SK-MEL-5 (cell line): ENCODE measurements at regions not wholly inside any gene's neighbourhood (a gene's known extent, or its start where the extent isn't known, plus 50 kb on each side); places are given as distances from the start of the nearest gene placed in this dataset.
A peak's percentile ranks its signal among the peaks of the same experiment; 100 is the strongest.
"Not testable (repeated sequence)": the region's sequence is repeated elsewhere in the genome, so short reads cannot be mapped to it uniquely, and the experiment has no call there.

Experiments
- DNase-seq: peaks from one replicate; pipeline ENCODE4 v3.0.0-alpha.2; 2016; ENCODE audit warnings: low read depth, low spot score
- in situ Hi-C: cut with HindIII; loops from 2 replicates; pipeline ENCODE4 v1.10.0; 2016; ENCODE audit warnings: low sequenced_read_pairs, high pct_unique_total_duplicates, low pct_unique_long_range_greater_than_20kb

DNA sequence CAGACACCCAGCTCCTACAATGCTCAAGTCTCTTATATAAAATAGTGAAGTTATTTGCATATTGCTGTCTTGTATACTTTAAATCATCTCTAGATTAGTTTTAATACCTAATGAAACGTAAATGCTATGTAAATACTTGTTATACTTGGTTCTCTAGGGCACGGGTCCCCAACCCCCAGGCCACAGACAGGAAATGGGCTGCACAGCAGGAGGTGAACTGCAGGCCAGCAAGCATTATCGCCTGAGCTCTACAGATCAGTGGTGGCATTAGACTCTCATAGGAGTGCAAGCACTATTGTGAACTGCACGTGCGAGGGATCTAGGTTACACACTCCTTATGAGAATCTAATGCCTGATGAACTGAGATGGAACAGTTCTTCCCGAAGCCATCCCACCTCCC, 395.9 kb upstream of the EMCN start:
- no peak for DNase-seq
- in situ Hi-C loops: no loop called here

DNA sequence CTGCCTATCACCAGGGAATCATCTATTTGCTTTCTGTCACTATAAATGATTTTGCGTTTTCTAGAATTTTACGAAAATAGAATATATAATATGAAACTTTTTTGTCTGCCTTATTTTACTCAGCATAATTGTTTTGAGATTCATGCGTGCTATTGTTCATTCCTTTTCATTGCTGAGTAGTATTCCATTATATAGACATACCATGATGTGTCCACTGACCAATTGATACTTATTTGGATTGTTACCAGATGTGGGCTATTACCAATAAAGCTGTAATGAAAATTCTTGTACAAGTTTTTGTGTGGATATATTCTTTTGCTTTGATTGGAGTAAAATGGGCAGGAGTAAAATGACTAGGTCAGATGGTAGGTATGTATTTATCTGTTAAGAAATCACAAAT, 390.7 kb upstream of the EMCN start:
- DNase-seq: no peak
- in situ Hi-C loops: no loop called here

DNA sequence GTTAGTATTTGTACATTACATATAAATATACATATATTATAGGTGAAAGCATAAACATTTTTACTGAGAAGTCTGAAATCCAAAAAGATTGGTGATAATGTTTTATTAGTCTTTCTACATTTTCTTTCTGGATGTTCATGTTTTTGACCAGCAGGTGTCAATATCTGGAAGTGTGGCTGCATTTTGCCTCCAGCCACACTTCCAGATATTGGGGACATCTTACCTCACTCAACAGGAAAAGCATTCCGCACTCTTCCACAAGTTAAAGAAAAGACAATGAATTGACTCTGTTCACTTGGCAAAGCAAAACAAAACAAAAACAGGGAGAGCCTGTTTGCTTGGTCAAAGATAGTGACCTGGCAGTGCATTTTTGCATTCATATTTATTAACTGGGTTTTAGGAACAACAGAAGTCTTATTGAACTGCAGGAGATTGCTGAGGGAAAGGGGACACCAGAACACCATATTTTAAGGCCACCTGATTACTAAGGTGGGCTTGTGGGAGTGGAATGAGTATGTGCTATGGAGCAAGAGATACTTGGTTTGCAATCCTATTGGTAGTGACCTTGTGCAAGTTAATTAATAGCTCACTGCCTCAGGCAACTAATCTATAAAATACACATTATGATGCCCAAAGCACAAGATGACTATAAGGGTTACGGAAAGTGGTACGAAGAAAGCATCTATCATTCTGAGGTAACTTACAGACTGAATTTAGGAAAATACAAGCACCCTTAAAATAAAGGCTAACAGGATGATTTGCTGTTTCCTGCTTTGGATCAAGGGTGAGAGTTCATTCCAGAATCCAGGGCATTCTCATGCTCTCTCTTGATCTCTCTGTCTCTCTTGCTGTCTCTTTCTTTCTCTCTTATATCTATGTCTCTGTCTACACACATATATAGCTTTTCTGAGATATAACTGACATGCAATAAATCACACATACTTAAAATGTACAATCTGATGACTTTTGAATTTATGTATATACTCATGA, 389.9 kb upstream of the EMCN start:
- peak; percentile 27 for DNase-seq
- in situ Hi-C loops: no loop called here

DNA sequence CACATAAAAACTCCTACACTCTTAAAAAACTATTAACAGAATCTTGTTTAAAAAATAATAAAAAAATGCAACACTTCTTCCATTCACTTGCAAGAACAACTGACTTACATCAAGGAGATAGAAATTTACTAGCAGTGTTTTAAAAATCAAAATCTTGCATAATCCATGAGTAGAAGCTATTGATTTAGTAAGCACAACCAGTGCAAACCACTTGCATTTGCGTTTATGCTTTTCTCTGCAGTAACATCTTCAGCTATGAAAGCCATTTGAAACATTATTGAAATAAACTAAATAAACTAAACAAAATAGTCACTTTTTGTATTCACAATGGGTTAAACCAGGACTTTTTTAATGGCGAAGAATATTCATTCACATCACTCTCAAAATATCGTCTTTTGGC, 389.2 kb upstream of the EMCN start:
- no peak for DNase-seq
- in situ Hi-C loops: no loop called here

DNA sequence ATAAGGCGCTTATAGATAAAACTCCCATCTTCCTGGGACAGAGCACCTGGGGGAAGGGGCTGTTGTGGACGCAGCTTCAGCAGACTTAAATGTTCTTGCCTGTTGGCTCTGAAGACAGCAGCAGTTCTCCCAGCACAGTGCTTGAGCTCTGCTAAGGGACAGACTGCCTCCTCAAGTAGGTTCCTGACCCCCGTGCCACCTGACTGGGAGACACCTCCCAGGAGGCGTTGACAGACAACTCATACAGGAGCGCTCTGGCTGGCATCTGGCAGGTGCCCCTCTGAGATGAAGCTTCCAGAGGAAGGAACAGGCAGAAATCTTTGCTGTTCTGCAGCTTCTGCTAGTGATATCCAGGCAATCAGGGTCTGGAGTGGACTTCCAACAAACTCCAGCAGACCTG, 383.1 kb upstream of the EMCN start:
- in situ Hi-C loops, DNase-seq: not testable (repeated sequence)

DNA sequence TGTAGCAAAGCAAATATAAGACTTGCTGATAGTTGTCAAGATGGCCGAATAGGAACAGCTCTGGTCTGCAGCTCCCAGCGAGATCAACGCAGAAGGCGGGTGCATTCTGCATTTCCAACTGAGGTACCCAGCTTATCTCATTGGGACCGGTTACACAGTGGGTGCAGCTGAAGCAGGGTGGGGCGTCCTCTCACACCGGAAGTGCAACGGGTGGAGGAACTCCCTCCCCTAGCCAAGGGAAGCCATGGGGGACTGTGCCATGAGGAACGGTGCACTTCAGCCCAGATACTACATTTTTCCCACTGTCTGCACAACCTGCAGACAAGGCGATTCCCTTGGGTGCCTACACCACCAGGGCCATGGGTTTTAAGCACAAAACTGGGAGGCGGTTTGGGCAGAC, 382.3 kb upstream of the EMCN start:
- in situ Hi-C loops: no loop called here
- no peak for DNase-seq

DNA sequence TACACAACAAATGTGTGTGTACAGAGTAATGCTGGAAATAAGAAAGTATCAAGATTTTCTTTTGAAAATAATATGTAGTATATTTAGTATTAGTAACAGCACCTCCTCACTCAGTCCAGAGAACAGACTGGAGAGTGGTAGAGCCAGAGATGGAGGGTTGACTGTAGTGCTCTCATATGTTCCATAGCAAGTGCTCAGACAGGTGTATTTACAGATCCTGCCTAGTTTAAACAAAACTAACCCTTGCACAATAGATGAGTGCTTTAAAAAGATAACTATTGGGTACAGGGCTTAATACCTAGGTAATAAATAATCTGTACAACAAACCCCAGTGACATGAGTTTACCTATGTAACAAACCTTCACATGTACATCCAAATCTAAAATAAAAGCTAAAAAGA, 381.0 kb upstream of the EMCN start:
- DNase-seq: no peak
- in situ Hi-C loops: no loop called here

DNA sequence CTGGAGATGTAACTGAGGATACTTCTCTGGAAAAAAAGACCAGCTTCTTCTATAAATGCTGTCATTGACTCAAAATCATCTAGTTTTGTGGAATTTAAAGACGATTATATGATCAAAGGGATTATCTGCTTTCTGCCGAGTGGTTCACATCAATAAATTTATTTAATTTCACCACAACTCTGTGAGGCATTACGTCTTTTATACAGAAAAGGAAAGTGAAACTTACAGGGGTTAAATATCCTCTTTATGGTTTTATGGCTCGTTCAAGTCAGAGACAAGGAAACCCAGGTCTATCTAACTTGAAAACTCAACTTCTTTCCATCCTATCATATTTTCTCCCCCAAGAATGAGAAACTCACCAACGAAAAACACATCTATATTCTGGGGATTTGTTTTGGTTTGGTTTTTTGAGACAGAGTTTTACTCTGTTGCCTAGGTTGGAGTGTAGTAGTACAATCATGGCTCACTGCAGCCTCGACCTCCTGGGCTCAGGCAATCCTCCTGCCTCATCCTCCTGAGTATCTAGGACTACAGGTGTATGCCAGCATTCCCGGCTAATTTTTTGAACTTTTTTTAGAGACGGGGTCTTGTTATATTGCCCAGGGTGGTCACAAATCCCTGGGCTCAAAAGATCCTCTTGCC, 377.9 kb upstream of the EMCN start:
- DNase-seq: peak; percentile 2
- in situ Hi-C loops: no loop called here

DNA sequence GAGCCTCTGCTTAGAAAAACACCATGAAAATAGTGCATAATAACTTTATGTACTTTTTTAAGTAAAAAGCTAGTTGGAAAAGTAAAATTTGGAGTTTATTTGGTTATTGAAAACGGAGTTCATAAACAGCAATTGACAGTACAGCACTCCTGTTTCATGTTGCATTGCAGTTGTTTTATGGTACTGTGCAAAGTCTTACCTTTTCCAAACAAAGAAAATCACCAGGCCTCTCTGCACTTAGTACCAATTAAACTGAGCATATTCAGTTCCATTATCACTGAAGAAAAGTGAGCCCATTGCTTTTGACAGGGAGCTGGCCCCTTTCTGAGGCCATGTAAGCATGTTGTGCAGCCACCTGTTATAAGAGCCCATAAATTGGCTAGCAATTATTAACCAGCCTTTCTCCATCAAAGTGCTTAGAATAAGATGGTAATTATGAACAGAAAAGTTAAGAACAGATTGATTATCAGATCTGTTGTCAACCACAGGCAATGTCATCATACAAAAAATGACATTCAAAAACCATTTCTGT, 376.6 kb upstream of the EMCN start:
- DNase-seq: no peak
- in situ Hi-C loops: no loop called here

DNA sequence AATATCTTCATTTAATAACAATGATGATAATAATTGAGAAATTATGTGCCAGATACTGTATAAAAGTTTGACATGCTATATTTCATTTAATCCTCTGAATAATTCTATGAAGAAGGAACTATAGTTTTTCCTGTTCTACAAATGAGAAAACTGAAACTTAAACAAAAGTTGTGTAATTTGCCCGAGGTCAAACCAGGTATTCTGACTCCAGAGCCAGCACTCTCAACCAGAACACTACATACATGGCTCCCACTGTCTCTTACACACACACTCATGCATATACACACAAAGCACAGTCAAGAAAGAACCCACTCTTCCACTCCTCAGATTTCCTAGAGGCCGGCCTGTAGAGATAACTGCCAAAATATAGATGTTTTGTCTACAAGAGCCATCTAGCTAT, 374.0 kb upstream of the EMCN start:
- no peak for DNase-seq
- in situ Hi-C loops: no loop called here

DNA sequence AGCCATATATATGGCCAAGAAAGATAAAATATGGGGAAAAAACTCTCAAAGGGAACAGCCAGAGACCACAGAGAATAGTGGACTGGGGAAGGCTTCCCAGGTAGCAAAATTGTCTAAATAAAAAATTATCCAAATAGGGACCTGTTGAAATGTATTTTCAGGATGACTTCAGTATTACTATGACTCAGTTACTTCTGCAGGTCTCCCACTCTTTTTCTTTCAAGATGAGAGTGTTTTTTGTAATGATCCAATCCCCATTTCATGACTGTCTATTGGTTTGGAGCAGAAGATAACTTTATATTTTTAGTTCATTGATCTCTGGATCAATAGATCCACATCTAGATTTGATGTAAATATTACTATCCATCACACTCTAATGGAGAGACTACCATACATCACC, 372.1 kb upstream of the EMCN start:
- in situ Hi-C loops: no loop called here

DNA sequence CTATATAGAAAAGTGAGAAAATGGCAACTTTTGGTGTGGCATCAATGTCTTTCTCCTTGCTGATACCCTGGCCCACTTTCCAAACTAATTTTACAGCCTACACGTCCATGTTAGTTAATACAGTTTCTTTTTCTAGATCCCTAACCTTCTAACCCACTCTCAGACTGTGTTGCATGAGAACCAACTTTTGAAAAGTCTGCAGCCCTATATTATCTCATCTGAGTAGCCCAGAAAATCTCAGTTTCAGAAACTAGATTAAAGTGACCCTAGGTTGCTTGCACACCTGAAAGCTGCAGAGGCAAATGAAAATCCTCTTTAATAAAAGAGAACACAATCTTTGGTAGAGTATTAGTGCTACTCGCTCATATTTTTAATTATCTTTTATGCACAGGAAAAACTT, 371.6 kb upstream of the EMCN start:
- in situ Hi-C loops: no loop called here
- DNase-seq: no peak

More for the DNA sequence above, 372.1 kb upstream of the EMCN start:
- no peak for DNase-seq

DNA sequence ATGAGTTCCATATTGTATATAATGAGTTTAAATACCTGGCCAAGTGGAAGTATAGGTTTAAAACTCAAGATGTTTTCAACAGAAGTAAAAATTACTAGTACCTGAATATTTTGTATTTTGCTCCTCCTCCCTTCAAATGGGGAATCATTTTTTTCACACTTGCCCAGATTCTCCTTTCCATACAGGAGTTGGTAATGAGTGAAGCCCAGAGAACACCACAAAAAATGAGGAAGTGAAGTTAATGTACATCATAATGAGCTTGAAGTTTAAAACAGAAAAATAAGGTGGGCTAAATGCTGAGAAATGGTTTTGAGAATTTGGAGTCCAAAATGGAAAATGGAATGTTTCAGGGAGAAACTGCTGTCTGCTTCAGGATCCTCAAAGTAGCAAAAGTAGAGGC, 364.8 kb upstream of the EMCN start:
- in situ Hi-C loops: no loop called here
- DNase-seq: no peak

DNA sequence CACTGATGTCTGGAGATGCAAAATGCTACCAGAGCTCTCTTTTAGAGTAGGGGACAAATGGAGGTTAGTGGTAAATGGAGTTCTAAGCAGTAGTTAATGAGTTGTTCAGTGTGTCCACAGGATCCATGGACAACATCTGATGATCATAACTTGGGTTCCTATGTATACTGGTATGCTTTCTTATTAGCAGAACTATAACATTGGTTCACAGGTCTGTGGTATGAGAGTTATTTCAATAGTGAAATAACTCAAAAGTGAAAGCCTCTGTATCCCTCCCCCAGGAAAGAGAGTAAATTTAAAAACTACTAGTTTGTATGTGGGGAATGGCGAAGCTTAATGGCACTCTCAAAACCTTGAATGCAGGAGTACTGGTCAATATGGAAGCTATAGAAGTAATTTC, 363.5 kb upstream of the EMCN start:
- in situ Hi-C loops: no loop called here
- no peak for DNase-seq

DNA sequence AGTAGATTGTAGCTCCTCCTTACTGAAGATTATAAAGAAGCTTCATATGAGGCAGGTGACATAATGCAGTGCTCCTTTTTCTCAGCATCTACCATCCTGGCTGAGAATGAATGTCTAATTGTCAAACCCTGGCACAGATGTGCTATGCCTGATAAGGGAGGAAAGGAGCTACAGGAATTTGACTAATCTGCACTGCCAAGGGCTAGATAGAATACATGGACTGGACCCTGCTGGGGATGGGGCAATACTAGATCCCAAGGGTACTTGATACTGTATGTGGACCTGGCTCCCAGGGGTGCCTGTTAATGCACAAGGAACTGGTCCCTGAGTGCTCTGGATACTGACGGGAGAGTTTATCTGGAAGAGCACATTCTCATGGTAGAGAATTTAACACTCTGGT, 362.2 kb upstream of the EMCN start:
- in situ Hi-C loops: no loop called here
- no peak for DNase-seq

DNA sequence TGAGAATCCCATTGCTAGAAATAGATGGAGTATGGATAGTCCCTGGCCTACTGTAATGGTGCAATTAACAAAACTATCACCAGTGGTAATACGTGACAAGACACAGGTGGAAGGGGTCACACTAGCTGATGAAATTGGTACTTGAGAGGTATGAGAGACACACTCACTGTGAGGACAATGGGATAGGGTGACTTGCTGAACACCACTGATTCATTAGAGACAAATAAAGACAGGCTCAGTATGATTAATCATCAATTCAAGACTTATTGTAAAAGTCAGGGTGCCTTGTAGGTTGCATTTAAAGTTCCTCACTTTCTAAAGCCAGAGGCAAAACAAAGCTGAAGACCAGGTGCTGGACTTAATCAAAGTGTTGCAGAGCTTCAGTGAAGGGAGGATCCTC, 361.6 kb upstream of the EMCN start:
- in situ Hi-C loops: no loop called here
- DNase-seq: no peak

DNA sequence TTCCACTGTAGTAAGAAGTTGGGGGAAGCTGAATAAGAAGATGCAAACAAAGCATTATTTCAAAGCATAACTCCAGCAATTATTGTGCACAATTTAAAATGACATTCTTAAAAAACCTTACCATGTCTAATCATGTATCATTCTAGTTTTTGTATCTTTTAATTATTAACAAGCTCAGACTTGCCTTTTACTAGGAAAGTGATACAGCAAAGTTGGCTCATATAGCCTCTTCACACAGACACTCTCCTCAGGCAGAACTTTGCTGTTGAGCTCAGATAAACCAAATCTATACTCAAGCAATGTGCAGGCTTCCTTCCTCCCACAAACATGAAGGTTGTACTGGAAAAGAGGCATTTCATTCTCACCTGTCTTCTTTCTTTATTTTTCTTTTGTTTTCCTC, 358.7 kb upstream of the EMCN start:
- in situ Hi-C loops: no loop called here
- no peak for DNase-seq

DNA sequence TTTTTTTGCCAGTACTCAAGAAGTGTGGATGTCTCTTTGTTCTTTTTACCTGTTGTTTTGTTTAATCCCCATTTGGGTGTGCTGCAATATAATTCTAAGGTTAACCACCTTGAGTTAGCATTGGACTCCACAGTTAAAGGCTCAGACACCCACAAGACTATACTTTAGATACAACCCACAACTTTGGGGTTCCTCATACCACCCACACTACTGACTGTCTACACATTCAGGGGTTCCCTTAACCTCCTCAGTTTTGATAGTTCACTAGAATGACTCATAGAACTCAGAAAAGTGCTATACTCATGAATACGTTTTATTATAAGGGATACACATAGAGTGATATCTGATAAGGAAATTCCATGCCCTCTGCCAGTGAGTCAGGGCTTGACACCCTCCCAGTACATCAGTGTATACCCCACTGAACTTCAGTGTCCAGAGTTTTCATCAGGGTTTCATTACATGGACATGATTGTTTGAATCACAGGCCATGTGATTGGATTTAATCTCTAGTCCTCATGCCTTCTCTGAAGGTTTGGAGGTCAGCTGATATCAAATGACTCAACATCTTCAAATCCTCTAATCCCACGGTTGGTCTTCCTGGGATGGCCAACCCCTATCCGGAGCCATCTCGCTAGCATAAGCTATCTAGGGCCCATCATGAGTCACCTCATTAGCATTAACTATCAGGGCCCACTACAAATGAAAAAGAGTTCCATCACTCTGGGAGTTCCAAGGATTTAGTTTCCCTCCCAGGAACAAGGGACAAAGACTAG, 357.7 kb upstream of the EMCN start:
- no peak for DNase-seq

More for the DNA sequence above, 357.7 kb upstream of the EMCN start:
- in situ Hi-C loops: no loop called here
